Loucy (cell line): ENCODE measurements at regions not wholly inside any gene's neighbourhood (a gene's known extent, or its start where the extent isn't known, plus 50 kb on each side); places are given as distances from the start of the nearest gene placed in this dataset.

Experiments used
- H2AFZ ChIP-seq: fragments of 200-600 bp; sonication (generic); 2 replicates; pipeline ENCODE4 v1.6.0; 2016; ENCODE audit warnings: antibody characterized with exemption, mild to moderate bottlenecking, low read length, moderate library complexity
- H3F3A ChIP-seq: fragments of 200-600 bp; 2 replicates; pipeline ENCODE4 v1.6.0; 2016; ENCODE audit warnings: antibody characterized with exemption, low read depth, mild to moderate bottlenecking
- H3K27me3 ChIP-seq: fragments of 200-600 bp; sonication (generic); 2 replicates; pipeline ENCODE4 v1.6.1; 2014; ENCODE audit warnings: low read length, mild to moderate bottlenecking; ENCODE audit not compliant: insufficient read depth, poor library complexity, severe bottlenecking
- H3K36me3 ChIP-seq: fragments of 200-600 bp; sonication (generic); 2 replicates; pipeline ENCODE4 v1.6.1; 2016; ENCODE audit warnings: low read length; ENCODE audit not compliant: insufficient read depth
- H3K4me1 ChIP-seq: fragments of 200-600 bp; sonication (generic); 2 replicates; pipeline ENCODE4 v1.5.1; 2014; ENCODE audit warnings: low read length, mild to moderate bottlenecking; ENCODE audit not compliant: insufficient read depth, poor library complexity, severe bottlenecking
- H3K4me2 ChIP-seq: fragments of 200-600 bp; sonication (generic); 2 replicates; pipeline ENCODE4 v1.6.0; 2014; ENCODE audit warnings: antibody characterized with exemption, low read length, low read depth, mild to moderate bottlenecking; ENCODE audit not compliant: poor library complexity, severe bottlenecking
- H3K4me3 ChIP-seq: fragments of 200-600 bp; sonication (generic); 2 replicates; pipeline ENCODE4 v1.5.1; 2014; ENCODE audit warnings: low read length, mild to moderate bottlenecking, mixed read lengths; ENCODE audit not compliant: poor library complexity, severe bottlenecking
- H3K79me2 ChIP-seq: fragments of 200-600 bp; sonication (generic); 2 replicates; pipeline ENCODE4 v1.6.1; 2014; ENCODE audit warnings: low read length; ENCODE audit not compliant: insufficient read depth
- H3K9ac ChIP-seq: fragments of 200-600 bp; sonication (generic); 2 replicates; pipeline ENCODE4 v1.6.0; 2014; ENCODE audit warnings: mild to moderate bottlenecking, low read depth, low read length, moderate library complexity; ENCODE audit not compliant: poor library complexity, severe bottlenecking
- H3K9me2 ChIP-seq: fragments of 200-600 bp; sonication (generic); replicated peaks from 2 replicates; pipeline ENCODE4 v1.6.1; 2016; ENCODE audit warnings: low read depth, low read length, mixed read lengths
- H3K9me3 ChIP-seq: fragments of 200-600 bp; sonication (generic); 2 replicates; pipeline ENCODE4 v1.6.1; 2014; ENCODE audit warnings: mild to moderate bottlenecking, antibody characterized with exemption, low read length, low read depth; ENCODE audit not compliant: insufficient read depth
- H4K20me1 ChIP-seq: fragments of 200-600 bp; sonication (generic); 2 replicates; pipeline ENCODE4 v1.6.0; 2014; ENCODE audit warnings: antibody characterized with exemption, low read length, mild to moderate bottlenecking; ENCODE audit not compliant: insufficient read depth, poor library complexity, severe bottlenecking
- CTCF ChIP-seq: fragments of 200-600 bp; sonication (generic); conservative IDR thresholded peaks from 2 replicates; pipeline ENCODE4 v1.5.1; 2014; ENCODE audit warnings: mild to moderate bottlenecking, antibody characterized with exemption, low read length
- EZH2phosphoT487 ChIP-seq: fragments of 200-600 bp; IDR thresholded peaks from 2 replicates; pipeline ENCODE4 v1.6.1; 2018; ENCODE audit warnings: antibody characterized with exemption, mild to moderate bottlenecking, moderate library complexity, borderline replicate concordance

- H3K4me1 ChIP-seq = peaks cover 44% of the 10 kb centered on the region
- no peak overlapping the region for H3K4me2 ChIP-seq
- H3K9ac ChIP-seq = no peak overlapping the region
- H3K9me3 ChIP-seq = no peaks in the 10 kb centered on the region
- no peaks in the 10 kb centered on the region for H3F3A ChIP-seq
- no peaks in the 10 kb centered on the region for H4K20me1 ChIP-seq
- H3K27me3 ChIP-seq = no peaks in the 10 kb centered on the region
- H2AFZ ChIP-seq = peak overlapping the region; percentile 43; the same call in 1 of the 2 replicates
- H3K36me3 ChIP-seq = no peaks in the 10 kb centered on the region
- TF ChIP-seq EZH2phosphoT487 (no peak), CTCF (no peak)
- no peak overlapping the region for H3K4me3 ChIP-seq
- H3K79me2 ChIP-seq = no peaks in the 10 kb centered on the region
- H3K9me2 ChIP-seq = no peaks in the 10 kb centered on the region
Observed at GRCh38 chr6:186340-186965, 105.8 kb upstream of the DUSP22 start.

GRCh38 chr6:187210-187861, 105.0 kb upstream of the DUSP22 start:
- H3K9ac ChIP-seq = no peak overlapping the region
- H3K27me3 ChIP-seq = no peaks in the 10 kb centered on the region
- no peaks in the 10 kb centered on the region for H3F3A ChIP-seq
- H3K36me3 ChIP-seq = no peaks in the 10 kb centered on the region
- no peaks in the 10 kb centered on the region for H3K79me2 ChIP-seq
- H3K4me2 ChIP-seq = no peak overlapping the region
- H3K9me2 ChIP-seq = no peaks in the 10 kb centered on the region
- H3K4me1 ChIP-seq = peaks cover 44% of the 10 kb centered on the region
- TF ChIP-seq EZH2phosphoT487 = no peak
- no peak for TF ChIP-seq CTCF
- no peak overlapping the region for H3K4me3 ChIP-seq
- peak overlapping the region; percentile 54; the same call in 1 of the 2 replicates for H2AFZ ChIP-seq
- no peaks in the 10 kb centered on the region for H3K9me3 ChIP-seq
- H4K20me1 ChIP-seq = no peaks in the 10 kb centered on the region

DNA sequence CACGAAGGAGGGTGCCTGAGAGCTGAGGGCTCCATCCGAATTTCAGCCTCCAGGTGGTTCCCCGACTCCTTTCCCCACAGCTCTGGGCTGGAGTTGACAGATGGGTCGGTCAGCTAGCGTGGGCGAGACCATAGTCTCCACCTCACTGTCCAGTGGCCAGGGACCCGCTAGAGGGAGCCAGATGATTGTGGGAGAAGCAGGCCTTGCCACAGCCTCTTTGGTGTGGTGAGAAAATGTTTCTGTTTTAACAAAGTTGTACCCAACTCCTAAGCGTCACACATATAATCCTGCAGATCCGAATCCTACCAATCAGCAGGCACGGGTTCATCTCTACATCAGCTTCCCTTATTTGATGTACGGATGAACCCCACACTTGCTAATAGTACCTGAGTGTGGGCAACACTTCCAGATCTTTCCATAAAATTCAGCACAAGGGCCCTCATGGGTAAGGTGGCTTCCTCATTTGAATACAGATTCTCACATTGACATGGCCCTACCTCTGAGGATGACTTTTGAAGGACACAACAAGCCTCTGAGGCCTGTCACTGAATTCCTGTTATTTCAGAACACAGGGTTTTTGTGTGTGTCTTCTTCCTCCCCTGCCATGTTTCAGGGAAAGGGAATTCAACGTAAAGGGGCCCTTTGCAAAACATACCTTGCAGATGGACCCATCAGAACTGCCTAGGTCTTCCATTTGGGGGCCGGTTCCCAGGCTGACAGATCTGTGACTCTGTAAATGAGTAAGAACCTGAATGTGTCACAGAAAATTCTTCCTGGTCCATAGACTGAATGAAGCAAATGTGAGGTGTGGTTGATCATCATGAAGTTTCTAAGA, 103.2 kb upstream of the DUSP22 start:
- H3K9ac ChIP-seq = peak overlapping the region; percentile 52
- H3K4me1 ChIP-seq = peaks cover 50% of the 10 kb centered on the region
- no peaks in the 10 kb centered on the region for H3K36me3 ChIP-seq
- H3K27me3 ChIP-seq = no peaks in the 10 kb centered on the region
- H3K9me2 ChIP-seq = no peaks in the 10 kb centered on the region
- H3K4me2 ChIP-seq = peak overlapping the region; percentile 35
- peak; percentile 98 for TF ChIP-seq CTCF
- no peak for TF ChIP-seq EZH2phosphoT487
- H3K79me2 ChIP-seq = no peaks in the 10 kb centered on the region
- H3F3A ChIP-seq = peaks cover 1% of the 10 kb centered on the region; the same call in 1 of the 2 replicates
- no peaks in the 10 kb centered on the region for H4K20me1 ChIP-seq
- no peak overlapping the region for H3K4me3 ChIP-seq
- peak overlapping the region; percentile 68 for H2AFZ ChIP-seq
- no peaks in the 10 kb centered on the region for H3K9me3 ChIP-seq
